HG02678 (cell line): ENCODE measurements at regions not wholly inside any gene's neighbourhood (a gene's known extent, or its start where the extent isn't known, plus 50 kb on each side); places are given as distances from the start of the nearest gene placed in this dataset.
A peak's percentile ranks its signal among the peaks of the same experiment; 100 is the strongest.

Source experiments
- ATAC-seq: cut with Tn5 transposase; IDR thresholded peaks from one replicate; pipeline ENCODE4 v1.9.1; 2021; ENCODE audit warnings: mild to moderate bottlenecking, moderate library complexity; ENCODE audit not compliant: unreplicated experiment

DNA sequence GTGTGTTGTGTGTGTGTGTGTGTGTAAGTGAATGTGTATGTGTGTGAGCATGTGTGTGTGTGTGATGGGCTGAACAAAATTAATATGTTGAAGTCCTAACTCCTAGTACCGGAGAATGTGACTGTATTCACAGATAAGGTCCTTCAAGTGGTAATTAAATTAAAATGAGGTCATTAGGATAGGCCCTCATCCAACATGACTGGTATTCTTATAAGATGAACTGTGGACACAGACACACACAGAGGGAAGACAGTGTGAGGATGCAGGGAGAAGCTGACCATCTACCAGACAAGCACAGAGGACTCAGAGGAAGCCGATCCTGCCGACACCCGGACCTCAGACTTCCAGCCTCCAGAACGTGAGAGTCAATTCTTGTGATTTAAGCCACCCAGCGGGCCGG is 91.2 kb upstream of the PGBD5 start:
- ATAC-seq: no peak

GRCh38 chr1:230516889-230517288 is 90.8 kb upstream of the PGBD5 start:
- no peak for ATAC-seq

DNA sequence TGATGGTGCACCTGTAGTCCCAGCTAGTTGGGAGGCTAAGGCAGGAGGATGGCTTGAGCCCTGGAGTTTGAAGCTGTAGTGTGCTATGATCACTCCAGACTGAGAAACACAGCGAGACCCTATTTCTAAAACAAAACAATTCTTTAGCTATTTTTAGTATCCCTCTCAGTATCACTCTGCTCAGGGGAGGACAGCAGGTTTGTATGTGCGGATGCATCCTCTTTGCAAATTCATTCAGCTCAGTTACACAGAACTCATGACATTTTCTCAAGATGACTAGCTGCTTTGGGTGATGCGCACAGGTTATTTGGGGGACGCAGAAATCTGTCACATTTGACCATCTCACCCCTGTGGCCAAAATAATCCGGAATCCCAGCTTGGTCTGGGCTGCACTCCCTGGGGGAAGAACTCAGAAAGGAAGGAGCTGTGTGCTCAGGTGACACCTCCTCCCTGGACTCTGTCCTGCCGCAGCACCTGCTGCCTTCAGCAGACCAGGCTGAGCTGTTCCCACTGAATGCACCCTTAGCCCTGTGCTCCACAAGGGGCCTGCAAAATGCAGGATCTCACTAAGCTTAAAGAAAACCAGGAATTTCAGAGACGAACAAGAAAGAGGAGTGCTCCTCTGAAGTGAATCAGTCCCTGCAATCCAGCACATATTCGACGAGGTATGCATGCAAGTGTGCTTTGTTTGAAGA is 89.5 kb upstream of the PGBD5 start:
- no peak for ATAC-seq

DNA sequence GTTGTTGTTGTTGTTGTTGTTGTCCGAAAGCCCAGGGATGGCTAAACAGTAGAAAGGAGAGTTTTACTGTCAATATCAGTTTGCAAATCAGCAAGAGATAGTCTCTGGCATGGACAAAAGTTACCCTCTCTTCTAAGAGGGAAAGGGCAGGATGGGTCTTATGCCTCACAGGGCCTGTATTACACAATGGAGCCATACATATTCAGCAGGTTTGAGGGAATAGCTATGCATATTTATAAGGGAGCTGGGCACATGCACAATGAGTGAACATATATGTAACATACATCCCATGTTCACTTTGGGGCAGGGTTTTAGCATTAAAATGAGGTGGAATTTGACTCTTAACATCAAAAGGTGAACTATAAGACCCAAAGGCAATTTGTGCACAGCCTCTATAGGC is 84.4 kb upstream of the PGBD5 start:
- ATAC-seq: no peak

DNA sequence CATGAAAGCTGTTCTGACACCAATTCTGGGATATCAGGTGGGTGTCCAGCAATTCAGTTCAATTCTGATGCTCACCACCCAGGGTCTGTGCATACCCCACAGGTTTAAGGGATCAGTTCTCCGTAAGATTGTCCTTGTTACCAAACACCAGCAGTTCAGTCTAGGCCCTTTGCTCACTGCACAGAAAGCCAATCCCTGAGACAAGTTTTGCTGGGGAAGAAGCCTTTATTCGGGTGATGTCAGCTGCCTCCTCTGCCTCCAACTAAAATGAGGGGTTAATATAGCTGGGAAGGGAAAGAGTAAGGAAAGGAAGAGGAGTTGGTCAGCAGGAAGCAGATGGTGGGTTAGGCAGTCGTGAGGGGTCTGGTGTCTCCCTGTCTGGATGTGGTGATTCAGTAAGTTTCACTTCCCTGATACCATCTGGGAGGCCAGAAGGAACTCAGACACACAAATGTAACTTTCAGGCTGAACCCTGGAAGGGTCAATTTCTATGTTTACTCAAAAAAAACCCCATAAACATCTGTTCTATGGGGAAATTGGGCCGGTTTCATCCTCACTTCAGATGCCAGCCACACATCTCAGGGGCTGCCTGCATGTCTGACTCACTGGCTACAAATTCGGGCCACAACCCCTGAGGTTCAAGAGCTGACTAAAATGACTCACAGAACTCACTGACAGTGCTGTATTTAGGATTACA is 83.3 kb upstream of the PGBD5 start:
- ATAC-seq: peak; percentile 67

- ATAC-seq: no peak
Observed at GRCh38 chr1:230507666-230508402, 81.7 kb upstream of the PGBD5 start.

DNA sequence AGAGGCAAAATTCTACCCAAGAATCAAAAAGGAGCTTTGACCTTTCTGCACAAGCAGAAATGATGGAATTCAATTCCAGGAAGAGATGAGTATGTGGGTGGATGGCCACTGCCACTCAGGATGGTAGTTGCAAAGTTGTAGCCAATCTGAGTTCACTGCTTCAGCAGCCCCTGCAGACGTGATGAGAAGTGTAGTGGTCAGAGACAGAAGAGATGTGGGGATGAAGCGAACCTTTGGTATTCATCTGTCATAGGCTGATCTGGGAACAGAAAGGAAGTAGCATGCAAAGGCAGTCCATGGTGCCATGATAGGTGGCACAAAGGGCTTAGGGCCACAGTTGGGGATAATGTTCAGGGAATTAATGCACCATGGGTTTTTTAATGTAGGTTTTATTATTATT is 81.1 kb upstream of the PGBD5 start:
- no peak for ATAC-seq

GRCh38 chr1:230506451-230506850 is 80.3 kb upstream of the PGBD5 start:
- no peak for ATAC-seq

DNA sequence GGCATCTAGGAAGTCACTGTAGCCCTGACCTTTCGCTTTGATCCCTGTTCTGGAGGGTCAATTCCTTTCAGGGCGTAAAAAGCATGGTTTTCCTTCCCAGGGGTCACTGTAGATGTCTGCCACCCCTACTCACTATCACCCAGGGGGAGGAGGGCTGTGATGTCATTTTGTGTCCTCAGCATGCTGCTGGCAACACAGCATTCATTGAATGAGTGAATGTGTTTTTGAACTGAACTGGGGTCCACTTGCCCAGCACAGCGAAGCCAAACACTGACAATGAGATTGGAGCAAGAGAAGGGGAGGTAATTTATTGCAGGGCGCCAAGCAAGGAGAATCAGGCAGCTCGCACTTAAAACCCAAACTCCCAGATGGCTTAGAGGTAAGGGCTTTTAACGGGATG is 78.2 kb upstream of the PGBD5 start:
- ATAC-seq: no peak

DNA sequence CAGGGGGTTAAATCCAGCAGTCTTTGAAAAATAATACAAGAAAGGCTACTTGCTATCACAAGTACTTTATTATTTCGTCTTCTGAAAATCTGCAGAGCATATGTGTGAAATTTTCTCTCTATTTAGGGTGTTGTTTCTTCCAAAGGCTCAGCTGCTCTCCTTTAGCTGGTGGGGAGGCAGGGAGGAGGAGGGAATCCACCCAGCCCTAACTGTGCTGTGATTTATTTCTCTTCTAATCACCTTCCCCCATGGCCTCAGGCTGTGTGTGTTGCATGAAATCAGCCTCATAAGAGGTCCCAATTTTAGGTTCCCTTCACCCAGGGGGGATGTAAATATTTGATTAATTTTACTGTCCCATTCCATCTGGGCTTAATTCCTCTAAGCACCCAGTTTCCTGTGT is 77.6 kb upstream of the PGBD5 start:
- no peak for ATAC-seq

GRCh38 chr1:230502996-230503395 is 76.9 kb upstream of the PGBD5 start:
- ATAC-seq: no peak

GRCh38 chr1:230502306-230502705 is 76.2 kb upstream of the PGBD5 start:
- ATAC-seq: no peak

- ATAC-seq: no peak
Observed at GRCh38 chr1:230501849-230502248, 75.7 kb upstream of the PGBD5 start.

DNA sequence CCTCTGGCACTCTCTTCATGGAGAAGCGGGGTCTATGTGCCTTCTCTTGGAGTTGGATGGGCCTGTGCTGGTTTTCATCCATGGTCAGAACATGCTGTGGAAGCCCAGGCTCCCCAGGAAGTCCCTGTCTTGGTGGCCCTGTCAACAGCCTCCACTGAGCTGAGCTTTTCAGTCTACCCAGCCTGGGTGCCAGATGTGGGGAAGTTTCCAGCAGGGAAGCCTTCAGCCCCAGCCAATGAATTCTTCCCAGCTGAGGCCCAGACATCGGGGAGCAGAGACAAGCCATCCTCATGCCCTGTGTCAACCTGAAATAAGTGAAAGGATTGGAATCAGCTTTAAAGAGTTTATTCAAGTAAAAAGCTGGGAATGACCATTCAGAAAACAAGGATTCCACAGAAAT is 75.1 kb upstream of the PGBD5 start:
- no peak for ATAC-seq

GRCh38 chr1:230500063-230500462 is 73.9 kb upstream of the PGBD5 start:
- ATAC-seq: no peak

GRCh38 chr1:230499496-230499895 is 73.4 kb upstream of the PGBD5 start:
- ATAC-seq: no peak

DNA sequence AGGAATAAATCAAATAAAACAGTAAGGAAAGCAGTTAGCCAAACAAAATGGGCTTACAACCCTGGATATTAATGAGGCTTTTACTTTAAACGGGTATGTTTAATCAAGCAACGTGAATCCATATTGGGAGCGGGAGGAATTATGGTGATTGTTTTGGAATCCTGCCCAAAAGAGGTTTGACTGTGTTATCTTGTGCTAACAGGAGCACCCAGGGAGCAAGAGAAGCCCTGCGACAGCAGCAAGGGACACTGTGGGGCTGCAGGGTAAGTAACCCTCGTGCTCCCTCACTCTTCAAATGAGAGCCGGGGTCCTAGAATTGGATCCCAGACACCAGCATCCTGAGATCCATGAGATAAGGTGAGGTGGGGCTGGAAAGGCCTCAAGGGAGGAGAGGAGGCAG is 72.6 kb upstream of the PGBD5 start:
- ATAC-seq: no peak

DNA sequence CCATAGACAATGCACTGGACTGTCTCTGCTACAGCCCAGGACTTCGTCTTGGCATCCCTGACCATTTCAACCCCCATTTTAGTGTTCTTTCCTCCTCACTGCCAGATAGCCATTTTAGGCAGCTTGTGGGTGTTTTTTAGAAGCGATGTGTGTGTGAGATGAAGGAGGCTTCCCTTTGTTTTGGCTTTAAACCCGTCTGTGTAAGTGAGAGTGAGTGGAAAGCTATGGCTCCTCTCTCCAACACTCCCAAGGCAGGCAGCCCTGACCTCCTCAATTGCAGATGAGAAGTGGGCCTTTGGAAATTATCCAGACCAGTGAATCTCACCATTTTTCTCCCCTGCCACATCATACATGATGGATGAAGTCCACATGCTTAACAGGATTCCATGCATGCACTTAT is 70.3 kb upstream of the PGBD5 start:
- ATAC-seq: no peak

GRCh38 chr1:230495891-230496385 is 69.8 kb upstream of the PGBD5 start:
- no peak for ATAC-seq

DNA sequence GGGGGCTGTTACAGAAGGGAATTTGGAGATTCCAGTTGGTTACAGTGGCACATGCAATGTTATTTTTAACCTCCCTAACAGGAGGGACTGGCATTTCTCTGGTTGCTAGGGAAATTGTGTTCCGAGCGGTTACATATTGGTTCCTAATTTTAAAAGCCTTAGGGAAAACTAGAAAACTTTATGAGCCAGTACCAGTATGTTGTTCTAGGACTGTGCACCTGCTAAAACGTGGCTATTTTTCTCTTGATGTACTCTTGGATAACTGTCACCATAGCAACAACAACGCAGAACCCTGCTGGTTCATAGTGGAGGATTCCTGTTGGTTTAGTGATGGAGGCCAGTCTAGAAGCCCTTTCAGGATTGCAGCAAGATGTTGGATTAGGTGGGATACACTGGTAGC is 68.9 kb upstream of the PGBD5 start:
- no peak for ATAC-seq

GRCh38 chr1:230494514-230494913 is 68.4 kb upstream of the PGBD5 start:
- no peak for ATAC-seq

- no peak for ATAC-seq
Observed at GRCh38 chr1:230494026-230494425, 67.9 kb upstream of the PGBD5 start.
